ENCODE measurements at regions not wholly inside any gene's neighbourhood (a gene's known extent, or its start where the extent isn't known, plus 50 kb on each side); places are given as distances from the start of the nearest gene placed in this dataset.

- no peak overlapping the region for H2BK120ac ChIP-seq (ENCODE audit: low read depth, low read length)
- in situ Hi-C loops (cut with MboI; ENCODE audit: low sequenced_read_pairs) (no loop called here), intact Hi-C loops (cut with micrococcal nuclease) (no loop called here), dilution Hi-C loops (cut with HindIII; ENCODE audit: low sequenced_read_pairs, unreplicated experiment) (no loop called here)
- CTCF ChIA-PET, result no interaction called here
- no peak overlapping the region for H2BK15ac ChIP-seq (ENCODE audit: low read depth, low read length)
- no peak overlapping the region for H2AFZ ChIP-seq (replicated peaks; ENCODE audit: low read length, poor library complexity)
- H3K4me3 ChIP-seq (ENCODE audit: insufficient read depth, low read depth, low read length), result no peak overlapping the region
- TF ChIP-seq RCOR1 (IDR thresholded peaks at IDR 0.05; ENCODE audit: insufficient replicate concordance, low read length), result no peak
- TF ChIP-seq MAFK (IDR thresholded peaks at IDR 0.05; ENCODE audit: low read depth, low read length), result no peak
- no peak for TF ChIP-seq FOS (IDR thresholded peaks at IDR 0.05; ENCODE audit: low read depth, low read length)
- TF ChIP-seq CHD1 (IDR thresholded peaks at IDR 0.05; ENCODE audit: low read depth, low read length), result no peak
- TF ChIP-seq MAZ (IDR thresholded peaks at IDR 0.05; ENCODE audit: borderline replicate concordance, low read depth, low read length), result no peak
- no peak for TF ChIP-seq MXI1 (IDR thresholded peaks at IDR 0.05; ENCODE audit: borderline replicate concordance, low read depth, low read length)
- TF ChIP-seq SMC3 (IDR thresholded peaks at IDR 0.05; ENCODE audit: low read depth, low read length), result no peak
- TF ChIP-seq RFX5 (IDR thresholded peaks at IDR 0.05; ENCODE audit: low read depth, low read length), result no peak
- no peak for TF ChIP-seq POLR2A (IDR thresholded peaks at IDR 0.05; ENCODE audit: low read depth, low read length)
- TF ChIP-seq ELK1 (IDR thresholded peaks at IDR 0.05; ENCODE audit: borderline replicate concordance, low read depth, low read length), result no peak
- TF ChIP-seq, protein P1, sequence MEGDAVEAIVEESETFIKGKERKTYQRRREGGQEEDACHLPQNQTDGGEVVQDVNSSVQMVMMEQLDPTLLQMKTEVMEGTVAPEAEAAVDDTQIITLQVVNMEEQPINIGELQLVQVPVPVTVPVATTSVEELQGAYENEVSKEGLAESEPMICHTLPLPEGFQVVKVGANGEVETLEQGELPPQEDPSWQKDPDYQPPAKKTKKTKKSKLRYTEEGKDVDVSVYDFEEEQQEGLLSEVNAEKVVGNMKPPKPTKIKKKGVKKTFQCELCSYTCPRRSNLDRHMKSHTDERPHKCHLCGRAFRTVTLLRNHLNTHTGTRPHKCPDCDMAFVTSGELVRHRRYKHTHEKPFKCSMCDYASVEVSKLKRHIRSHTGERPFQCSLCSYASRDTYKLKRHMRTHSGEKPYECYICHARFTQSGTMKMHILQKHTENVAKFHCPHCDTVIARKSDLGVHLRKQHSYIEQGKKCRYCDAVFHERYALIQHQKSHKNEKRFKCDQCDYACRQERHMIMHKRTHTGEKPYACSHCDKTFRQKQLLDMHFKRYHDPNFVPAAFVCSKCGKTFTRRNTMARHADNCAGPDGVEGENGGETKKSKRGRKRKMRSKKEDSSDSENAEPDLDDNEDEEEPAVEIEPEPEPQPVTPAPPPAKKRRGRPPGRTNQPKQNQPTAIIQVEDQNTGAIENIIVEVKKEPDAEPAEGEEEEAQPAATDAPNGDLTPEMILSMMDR (conservative IDR thresholded peaks at IDR 0.05; ENCODE audit: low read depth, low read length), result no peak
- TF ChIP-seq, protein P2, sequence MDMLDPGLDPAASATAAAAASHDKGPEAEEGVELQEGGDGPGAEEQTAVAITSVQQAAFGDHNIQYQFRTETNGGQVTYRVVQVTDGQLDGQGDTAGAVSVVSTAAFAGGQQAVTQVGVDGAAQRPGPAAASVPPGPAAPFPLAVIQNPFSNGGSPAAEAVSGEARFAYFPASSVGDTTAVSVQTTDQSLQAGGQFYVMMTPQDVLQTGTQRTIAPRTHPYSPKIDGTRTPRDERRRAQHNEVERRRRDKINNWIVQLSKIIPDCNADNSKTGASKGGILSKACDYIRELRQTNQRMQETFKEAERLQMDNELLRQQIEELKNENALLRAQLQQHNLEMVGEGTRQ (IDR thresholded peaks at IDR 0.05; ENCODE audit: low read depth, low read length), result no peak
- TF ChIP-seq BHLHE40 (IDR thresholded peaks at IDR 0.05; ENCODE audit: low read depth, low read length), result no peak
- no peak for TF ChIP-seq CEBPB (IDR thresholded peaks at IDR 0.05; ENCODE audit: low read depth, low read length)
- TF ChIP-seq NFE2L2 (IDR thresholded peaks at IDR 0.05; ENCODE audit: low read depth, low read length), result no peak
- TF ChIP-seq RAD21 (IDR thresholded peaks at IDR 0.05; ENCODE audit: low read length), result no peak
- no peak overlapping the region for H3K4me2 ChIP-seq (ENCODE audit: low read depth, low read length)
- H3K27ac ChIP-seq (ENCODE audit: insufficient read depth, low read length), result no peak overlapping the region
- no peak overlapping the region for H4K91ac ChIP-seq (ENCODE audit: insufficient read depth, low read depth, low read length)
- H3K23ac ChIP-seq (ENCODE audit: low read depth, low read length), result no peak overlapping the region
- H3K79me1 ChIP-seq (ENCODE audit: low read depth in 1 of 2, low read length in 2 of 2), result no peaks in the 10 kb centered on the region
- no peaks in the 10 kb centered on the region for H3K9me1 ChIP-seq (ENCODE audit: insufficient read depth, low read length)
- no peak overlapping the region for H2AK5ac ChIP-seq (ENCODE audit: low read depth, low read length)
- POLR2A ChIA-PET (ENCODE audit: unreplicated experiment), result no interaction called here
- H4K20me1 ChIP-seq (ENCODE audit: insufficient read depth, low read length), result no peaks in the 10 kb centered on the region
- WGBS, 2 experiments (ENCODE audit: extremely low coverage in 2 of 2, insufficient read length in 1 of 2), result no CpG with 5 or more reads among the region's 1 CpG
- ATAC-seq (ENCODE audit: low read depth) (no peak), DNase-seq (no peak)
- H3K18ac ChIP-seq (ENCODE audit: low read depth, low read length), result no peak overlapping the region
- no peak overlapping the region for H3K4ac ChIP-seq (ENCODE audit: low read depth, low read length)
- no TSS peak for BruUV-seq (replicated peaks)
- H4K8ac ChIP-seq (ENCODE audit: low read depth in 2 of 2, low read length in 2 of 2), result no peak overlapping the region
- H3K4me1 ChIP-seq (ENCODE audit: control insufficient read depth, insufficient read depth, low read length), result no peaks in the 10 kb centered on the region
- H2BK20ac ChIP-seq (ENCODE audit: low read depth, low read length), result no peak overlapping the region
- no peaks in the 10 kb centered on the region for H3K36me3 ChIP-seq (ENCODE audit: control insufficient read depth, insufficient read depth, low read length)
- H4K5ac ChIP-seq (ENCODE audit: low read depth, low read length), result no peak overlapping the region
- H3K9ac ChIP-seq (ENCODE audit: low read depth, low read length), result no peak overlapping the region
- H3K9me3 ChIP-seq (ENCODE audit: control insufficient read depth, insufficient read depth, low read length), result peaks cover 5% of the 10 kb centered on the region; the same call in 1 of the 2 replicates
- no peaks in the 10 kb centered on the region for H3K27me3 ChIP-seq (ENCODE audit: control insufficient read depth, insufficient read depth, low read length)
- no peak overlapping the region for H3K56ac ChIP-seq (ENCODE audit: extremely low read depth, insufficient read depth, low read length)
- H2AK9ac ChIP-seq (replicated peaks; ENCODE audit: low read depth, low read length, poor library complexity), result no peak overlapping the region
- no peak overlapping the region for H2BK5ac ChIP-seq (ENCODE audit: low read depth, low read length, poor library complexity, severe bottlenecking)
- no peak overlapping the region for H3K14ac ChIP-seq (replicated peaks; ENCODE audit: low read depth, low read length)
Measured at GRCh38 chr5:104789366-104789765, 1226.8 kb upstream of the NUDT12 start.

Data from IMR-90 (cell line).